B cell (primary cell): ENCODE measurements at regions not wholly inside any gene's neighbourhood (a gene's known extent, or its start where the extent isn't known, plus 50 kb on each side); places are given as distances from the start of the nearest gene placed in this dataset.

Experiments used
- ATAC-seq: fragments of 200-7000 bp; cut with Tn5 transposase; one replicate; pipeline ENCODE4 v1.10.0; 2021; ENCODE audit warnings: low read depth, mild to moderate bottlenecking, moderate number of reproducible peaks, moderate library complexity
- CTCF ChIA-PET: fragments of 350-600 bp; sonication (Branson Sonifier 250); formaldehyde crosslinking; loops from one replicate; lab custom pipeline; 2021; ENCODE audit warnings: antibody characterized with exemption, inconsistent platforms; lab: Charles Lee
- POLR2A ChIA-PET: fragments of 350-600 bp; sonication (Branson Sonifier 250); formaldehyde crosslinking; loops from one replicate; lab custom pipeline; 2021; ENCODE audit warnings: antibody characterized with exemption; lab: Charles Lee
- DNase-seq: peaks from one replicate; pipeline ENCODE4 v3.0.0; 2013
- H2AFZ ChIP-seq: 2 replicates; pipeline ENCODE4 v1.6.1; 2012; ENCODE audit warnings: mild to moderate bottlenecking, low read depth, low read length; ENCODE audit not compliant: insufficient read depth, poor library complexity, severe bottlenecking
- H3K27ac ChIP-seq, 2 donors: 1 replicate in 1 of 2; 2 replicates in 1 of 2; pipeline ENCODE4 v1.5.1; 2012 to 2013; ENCODE audit warnings: low read length in 2 of 2, mild to moderate bottlenecking in 2 of 2, moderate library complexity in 1 of 2
- H3K27me3 ChIP-seq, 4 experiments: fragments of 200-600 bp in 1 of 4; sonication (generic) in 1 of 4; replicated peaks in 1 of 4; 1 replicate in 2 of 4; 2 replicates in 2 of 4; pipeline versions ENCODE4 v1.6.1 to v1.7.0; 2013 to 2016; ENCODE audit warnings: low read length in 3 of 4, mild to moderate bottlenecking in 2 of 4, mixed read lengths in 1 of 4, moderate library complexity in 1 of 4; ENCODE audit not compliant: insufficient read depth in 4 of 4, control insufficient read depth in 3 of 4; ENCODE audit errors: control extremely low read depth in 1 of 4
- H3K36me3 ChIP-seq, 2 experiments: replicated peaks in 1 of 2; 1 replicate in 1 of 2; 2 replicates in 1 of 2; pipeline versions ENCODE4 v1.6.1 to v1.7.1; 2013; ENCODE audit warnings: low read length in 1 of 2; ENCODE audit not compliant: insufficient read depth in 2 of 2, control insufficient read depth in 1 of 2; ENCODE audit errors: control extremely low read depth in 1 of 2, extremely low read depth in 1 of 2
- H3K4me1 ChIP-seq, 2 donors: fragments of 200-600 bp in 1 of 2; sonication (generic) in 1 of 2; 1 replicate in 1 of 2; 2 replicates in 1 of 2; pipeline versions ENCODE4 v1.5.1 to v1.6.1; 2013 to 2017; ENCODE audit warnings: low read length in 2 of 2; ENCODE audit not compliant: control insufficient read depth in 2 of 2, insufficient read depth in 2 of 2
- H3K4me2 ChIP-seq: replicated peaks from 2 replicates; pipeline ENCODE3; 2012; ENCODE audit warnings: mild to moderate bottlenecking, low read depth, low read length; ENCODE audit not compliant: poor library complexity, severe bottlenecking
- H3K4me3 ChIP-seq, 5 experiments: fragments of 200-600 bp in 1 of 5; sonication (generic) in 1 of 5; 1 replicate in 3 of 5; 2 replicates in 2 of 5; pipeline versions ENCODE4 v1.5.1 to v1.7.0; 2011 to 2016; ENCODE audit warnings: low read length in 4 of 5, mild to moderate bottlenecking in 4 of 5, low read depth in 2 of 5, control low read depth in 1 of 5, moderate library complexity in 1 of 5; ENCODE audit not compliant: insufficient read depth in 1 of 5; ENCODE audit errors: control extremely low read depth in 1 of 5, extremely low read depth in 1 of 5
- H3K79me2 ChIP-seq: fragments of 200-600 bp; sonication (generic); one replicate; pipeline ENCODE4 v1.6.0; 2016; ENCODE audit warnings: low read length; ENCODE audit not compliant: control insufficient read depth, insufficient read depth
- H3K9ac ChIP-seq: fragments of 200-600 bp; sonication (generic); 2 replicates; pipeline ENCODE4 v1.6.1; 2017; ENCODE audit warnings: mild to moderate bottlenecking, low read length, moderate library complexity
- H3K9me3 ChIP-seq, 3 donors: one replicate each; pipeline versions ENCODE4 v1.6.1 to v1.7.1; 2013; ENCODE audit warnings: low read length in 2 of 3; ENCODE audit not compliant: control insufficient read depth in 2 of 3, insufficient read depth in 1 of 3; ENCODE audit errors: control extremely low read depth in 1 of 3
- H4K20me1 ChIP-seq: 2 replicates; pipeline ENCODE4 v1.6.0; 2012; ENCODE audit warnings: mild to moderate bottlenecking, low read length; ENCODE audit not compliant: insufficient read depth, control insufficient read depth, poor library complexity, severe bottlenecking
- H3K27ac Mint-ChIP-seq: one replicate; pipeline ENCODE4 v1.8.0; 2021; ENCODE audit warnings: mixed read lengths
- H3K27me3 Mint-ChIP-seq: one replicate; pipeline ENCODE4 v1.8.0; 2021; ENCODE audit warnings: mixed read lengths
- H3K4me1 Mint-ChIP-seq: one replicate; pipeline ENCODE4 v1.8.0; 2021; ENCODE audit warnings: mixed read lengths
- H3K4me3 Mint-ChIP-seq: one replicate; pipeline ENCODE4 v1.8.0; 2021; ENCODE audit warnings: mixed read lengths
- H3K9me3 Mint-ChIP-seq: one replicate; pipeline ENCODE4 v1.8.0; 2022; ENCODE audit warnings: mixed read lengths; ENCODE audit not compliant: insufficient read depth
- CTCF ChIP-seq: fragments of 200-600 bp; IDR thresholded peaks from one replicate; pipeline ENCODE4 v1.8.0; 2022; ENCODE audit warnings: antibody characterized with exemption, mild to moderate bottlenecking
- EZH2 ChIP-seq: IDR thresholded peaks from 2 replicates; pipeline ENCODE4 v1.6.1; 2012; ENCODE audit warnings: borderline replicate concordance, low read depth, mild to moderate bottlenecking, moderate library complexity, low read length; ENCODE audit not compliant: insufficient read depth, poor library complexity, severe bottlenecking
- WGBS: methylation state at CpG from one replicate; pipeline ENCODE4 v1.1.5; 2013; ENCODE audit warnings: missing lambda C conversion rate; ENCODE audit not compliant: insufficient coverage; 5-methylcytosine and 5-hydroxymethylcytosine counted together
- intact Hi-C: fragments of 100-400 bp; cut with micrococcal nuclease; formaldehyde crosslinking; loops from one replicate; pipeline ENCODE4 v1.10.0; 2022

GRCh38 chr16:63183743-63184142 is 1147.5 kb upstream of the CDH8 start:
- TF ChIP-seq EZH2 (no peak), CTCF (no peak)
- WGBS: 71% methylated on average over 1 of the region's 2 CpGs
- no peaks in the 10 kb centered on the region for H3K27me3 ChIP-seq
- Mint-ChIP-seq H3K4me1 (no peaks in the 10 kb centered on the region), H3K27ac (no peak overlapping the region), H3K27me3 (no peaks in the 10 kb centered on the region), H3K4me3 (no peak overlapping the region), H3K9me3 (no peaks in the 10 kb centered on the region)
- ATAC-seq: no peak
- no peak for DNase-seq
- no peaks in the 10 kb centered on the region for H3K79me2 ChIP-seq
- intact Hi-C loops: no loop called here
- POLR2A ChIA-PET: no interaction called here
- no peaks in the 10 kb centered on the region for H4K20me1 ChIP-seq
- H3K4me2 ChIP-seq: no peak overlapping the region
- no peak overlapping the region for H2AFZ ChIP-seq
- H3K27ac ChIP-seq: no peak overlapping the region
- H3K9ac ChIP-seq: no peak overlapping the region
- no peaks in the 10 kb centered on the region for H3K9me3 ChIP-seq
- no peak overlapping the region for H3K4me3 ChIP-seq
- CTCF ChIA-PET: no interaction called here
- H3K36me3 ChIP-seq: no peaks in the 10 kb centered on the region
- H3K4me1 ChIP-seq: no peaks in the 10 kb centered on the region

- no peak for DNase-seq
- Histone ChIP-seq H3K27me3 (no peaks in the 10 kb centered on the region), H3K9me3 (no peaks in the 10 kb centered on the region), H3K27ac (no peak overlapping the region), H3K4me2 (no peak overlapping the region), H3K36me3 (no peaks in the 10 kb centered on the region), H4K20me1 (no peaks in the 10 kb centered on the region), H3K9ac (no peak overlapping the region), H2AFZ (no peak overlapping the region), H3K4me1 (no peaks in the 10 kb centered on the region), H3K4me3 (no peak overlapping the region), H3K79me2 (no peaks in the 10 kb centered on the region)
- H3K9me3 Mint-ChIP-seq: peaks cover 2% of the 10 kb centered on the region
- ChIA-PET POLR2A (no interaction called here), CTCF (no interaction called here)
- H3K27me3 Mint-ChIP-seq: no peaks in the 10 kb centered on the region
- intact Hi-C loops: no loop called here
- H3K27ac Mint-ChIP-seq: no peak overlapping the region
- no peak for ATAC-seq
- no peak overlapping the region for H3K4me3 Mint-ChIP-seq
- no peaks in the 10 kb centered on the region for H3K4me1 Mint-ChIP-seq
- TF ChIP-seq EZH2: no peak
- TF ChIP-seq CTCF: no peak
Measured at GRCh38 chr16:63175313-63175712, 1139.1 kb upstream of the CDH8 start.
